Nephron (organoid): ENCODE measurements at regions not wholly inside any gene's neighbourhood (a gene's known extent, or its start where the extent isn't known, plus 50 kb on each side); places are given as distances from the start of the nearest gene placed in this dataset.

Experiments used
- H3K27ac Mint-ChIP-seq, 3 experiments: 2 replicates each; pipeline ENCODE4 v1.8.0; 2020; ENCODE audit warnings: mixed read lengths in 3 of 3, mild to moderate bottlenecking in 2 of 3, moderate library complexity in 1 of 3
- H3K27me3 Mint-ChIP-seq: 2 replicates; pipeline ENCODE4 v1.8.0; 2021; ENCODE audit warnings: low read depth, mild to moderate bottlenecking, moderate library complexity, mixed read lengths
- H3K36me3 Mint-ChIP-seq: 2 replicates; pipeline ENCODE4 v1.8.0; 2020; ENCODE audit warnings: low read depth, mixed read lengths
- H3K4me1 Mint-ChIP-seq: 2 replicates; pipeline ENCODE4 v1.8.0; 2020; ENCODE audit warnings: mixed read lengths
- H3K4me3 Mint-ChIP-seq, 3 experiments: 2 replicates each; pipeline ENCODE4 v1.8.0; 2020; ENCODE audit warnings: mild to moderate bottlenecking in 3 of 3, mixed read lengths in 3 of 3, moderate library complexity in 2 of 3
- H3K9me3 Mint-ChIP-seq: 2 replicates; pipeline ENCODE4 v1.8.0; 2020; ENCODE audit warnings: mixed read lengths
- CTCF ChIP-seq, 3 experiments: fragments of 200-600 bp; sonication (generic); IDR thresholded peaks; one replicate each; pipeline ENCODE4 v1.5.0; 2021; ENCODE audit warnings: antibody characterized with exemption in 3 of 3; ENCODE audit not compliant: unreplicated experiment in 3 of 3

GRCh38 chr14:47961634-47962033 lies 286.2 kb upstream of the MDGA2 start:
- Mint-ChIP-seq H3K27ac (no peak overlapping the region), H3K27me3 (no peaks in the 10 kb centered on the region), H3K4me1 (peaks cover 12% of the 10 kb centered on the region), H3K4me3 (no peak overlapping the region), H3K36me3 (no peaks in the 10 kb centered on the region), H3K9me3 (no peaks in the 10 kb centered on the region)
- TF ChIP-seq CTCF (IDR thresholded peaks at IDR 0.05; ENCODE audit: unreplicated experiment in 3 of 3), result no peak

- Mint-ChIP-seq H3K4me1 (peaks cover 12% of the 10 kb centered on the region), H3K36me3 (no peaks in the 10 kb centered on the region), H3K9me3 (no peaks in the 10 kb centered on the region), H3K27ac (no peak overlapping the region), H3K27me3 (no peaks in the 10 kb centered on the region), H3K4me3 (no peak overlapping the region)
- TF ChIP-seq CTCF (IDR thresholded peaks at IDR 0.05; ENCODE audit: unreplicated experiment in 3 of 3), result no peak
These were observed 284.3 kb upstream of the MDGA2 start for GRCh38 chr14:47959740-47960139.

- Mint-ChIP-seq H3K9me3 (peaks cover 3% of the 10 kb centered on the region), H3K4me3 (no peak overlapping the region), H3K27me3 (no peaks in the 10 kb centered on the region), H3K27ac (no peak overlapping the region), H3K4me1 (no peaks in the 10 kb centered on the region), H3K36me3 (no peaks in the 10 kb centered on the region)
- no peak for TF ChIP-seq CTCF (IDR thresholded peaks at IDR 0.05; ENCODE audit: unreplicated experiment in 3 of 3)
These were observed 273.6 kb upstream of the MDGA2 start for GRCh38 chr14:47949006-47949405.

GRCh38 chr14:47935332-47935731 lies 259.9 kb upstream of the MDGA2 start:
- TF ChIP-seq CTCF (IDR thresholded peaks at IDR 0.05; ENCODE audit: unreplicated experiment in 3 of 3), result no peak
- peak overlapping the region in 1 of 3 experiments; percentile 4 for H3K27ac Mint-ChIP-seq
- H3K36me3 Mint-ChIP-seq, result no peaks in the 10 kb centered on the region
- no peaks in the 10 kb centered on the region for H3K9me3 Mint-ChIP-seq
- H3K27me3 Mint-ChIP-seq, result no peaks in the 10 kb centered on the region
- no peaks in the 10 kb centered on the region for H3K4me1 Mint-ChIP-seq
- H3K4me3 Mint-ChIP-seq, result no peak overlapping the region

- peaks cover 10% of the 10 kb centered on the region for H3K9me3 Mint-ChIP-seq
- no peaks in the 10 kb centered on the region for H3K4me1 Mint-ChIP-seq
- H3K27ac Mint-ChIP-seq, result no peak overlapping the region
- no peak for TF ChIP-seq CTCF (IDR thresholded peaks at IDR 0.05; ENCODE audit: unreplicated experiment in 3 of 3)
- H3K27me3 Mint-ChIP-seq, result no peaks in the 10 kb centered on the region
- H3K4me3 Mint-ChIP-seq, result no peak overlapping the region
- H3K36me3 Mint-ChIP-seq, result peaks cover 6% of the 10 kb centered on the region
These were observed 253.9 kb upstream of the MDGA2 start for GRCh38 chr14:47929334-47929733.

GRCh38 chr14:47921133-47921532 lies 245.7 kb upstream of the MDGA2 start:
- peaks cover 7% of the 10 kb centered on the region for H3K9me3 Mint-ChIP-seq
- no peaks in the 10 kb centered on the region for H3K4me1 Mint-ChIP-seq
- no peak for TF ChIP-seq CTCF (IDR thresholded peaks at IDR 0.05; ENCODE audit: unreplicated experiment in 3 of 3)
- peaks cover 3% of the 10 kb centered on the region for H3K36me3 Mint-ChIP-seq
- no peaks in the 10 kb centered on the region for H3K27me3 Mint-ChIP-seq
- no peak overlapping the region for H3K27ac Mint-ChIP-seq
- no peak overlapping the region for H3K4me3 Mint-ChIP-seq
